NCI-H2107 treated with DMSO at 0.1 percent for 48 hours (cell line): ENCODE measurements at regions not wholly inside any gene's neighbourhood (a gene's known extent, or its start where the extent isn't known, plus 50 kb on each side); places are given as distances from the start of the nearest gene placed in this dataset.

Experiments used
- DNase-seq: peaks from one replicate; lab custom pipeline; 2025; ENCODE audit not compliant: unreplicated experiment; lab: John Stamatoyannopoulos, UW

DNA sequence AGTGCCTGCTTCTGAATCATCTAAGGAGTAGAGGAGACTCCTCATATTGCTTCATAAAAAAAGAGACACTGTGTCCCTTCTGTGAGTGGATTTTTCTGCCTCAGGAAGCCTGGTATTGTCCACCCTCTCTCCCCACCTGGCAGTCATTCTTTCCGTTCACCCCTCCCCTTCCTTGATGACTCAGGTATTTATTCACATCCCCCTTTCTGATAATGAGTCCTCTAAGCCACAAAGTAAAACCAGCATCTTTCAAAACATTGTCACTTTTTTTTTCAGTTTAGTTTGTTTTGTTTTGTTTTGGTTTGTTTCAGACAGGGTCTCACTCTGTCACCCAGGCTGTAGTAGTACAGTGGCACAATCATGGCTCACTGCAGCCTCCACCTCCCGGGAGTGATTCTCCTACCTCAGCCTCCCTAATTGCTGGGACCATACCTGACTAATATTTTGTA, 65.2 kb upstream of the UBE2E1 start:
- DNase-seq, result no peak

DNA sequence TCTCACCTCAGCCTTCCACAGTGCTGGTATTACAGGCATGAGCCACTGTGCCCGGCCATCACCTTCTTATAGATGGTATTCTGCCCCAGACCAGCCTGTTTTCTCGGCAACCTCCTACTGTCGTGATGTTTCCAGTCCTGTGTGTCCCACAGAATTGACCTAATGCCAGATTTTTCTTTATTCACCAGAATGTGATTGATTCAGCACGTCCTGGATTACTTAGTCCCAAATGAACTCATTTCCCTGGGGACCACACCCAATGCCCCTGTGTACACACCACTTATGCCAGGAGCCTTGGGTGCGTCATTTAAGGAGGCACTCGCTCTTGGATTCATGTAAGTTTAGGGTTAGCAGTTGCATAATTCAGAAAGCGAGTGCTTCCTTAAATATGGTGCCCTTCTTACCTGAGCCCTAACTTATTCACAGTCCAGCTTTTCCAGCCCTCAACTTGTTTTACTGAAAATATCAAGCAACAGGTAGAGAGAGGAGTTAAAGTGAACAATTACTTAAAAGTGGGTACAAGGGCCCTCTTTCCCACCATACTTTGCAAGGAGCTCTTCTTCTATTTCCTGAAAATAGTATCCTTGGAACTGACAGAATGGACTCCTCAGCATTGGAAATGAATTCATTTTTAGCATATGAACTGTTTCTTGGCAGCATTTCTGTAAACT, 64.6 kb upstream of the UBE2E1 start:
- peak; percentile 24 for DNase-seq

DNA sequence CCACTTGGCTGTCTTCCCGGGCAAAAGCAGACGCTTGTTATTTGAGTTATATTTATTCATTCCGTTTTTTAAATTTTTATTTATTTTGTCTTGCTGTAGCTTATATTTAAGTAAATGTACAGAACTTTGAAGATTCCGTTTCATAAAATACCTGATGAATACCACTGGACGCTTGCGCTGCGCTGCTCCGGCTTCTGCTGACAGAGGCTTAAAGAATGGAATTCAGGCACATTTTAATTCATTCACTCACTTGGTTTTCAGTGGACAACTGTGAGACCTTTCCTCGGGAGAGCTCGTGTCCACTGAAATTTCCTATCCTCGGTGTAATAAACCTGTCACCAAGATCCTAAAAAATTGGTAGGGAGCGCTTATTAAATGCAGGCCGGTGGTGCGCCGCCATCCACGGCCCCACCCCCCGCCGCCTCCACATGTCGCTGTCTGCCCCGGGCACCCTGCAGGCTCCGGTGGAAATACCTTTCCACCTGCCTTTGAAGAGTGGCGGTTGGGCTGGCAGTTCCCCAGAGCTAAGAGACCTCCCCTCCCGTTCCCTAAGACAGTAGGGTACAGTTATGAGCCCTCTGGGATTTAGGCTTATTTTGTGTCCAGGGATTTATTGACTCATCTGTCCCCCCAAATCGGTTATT, 62.5 kb upstream of the UBE2E1 start:
- DNase-seq, result peak; percentile 16

DNA sequence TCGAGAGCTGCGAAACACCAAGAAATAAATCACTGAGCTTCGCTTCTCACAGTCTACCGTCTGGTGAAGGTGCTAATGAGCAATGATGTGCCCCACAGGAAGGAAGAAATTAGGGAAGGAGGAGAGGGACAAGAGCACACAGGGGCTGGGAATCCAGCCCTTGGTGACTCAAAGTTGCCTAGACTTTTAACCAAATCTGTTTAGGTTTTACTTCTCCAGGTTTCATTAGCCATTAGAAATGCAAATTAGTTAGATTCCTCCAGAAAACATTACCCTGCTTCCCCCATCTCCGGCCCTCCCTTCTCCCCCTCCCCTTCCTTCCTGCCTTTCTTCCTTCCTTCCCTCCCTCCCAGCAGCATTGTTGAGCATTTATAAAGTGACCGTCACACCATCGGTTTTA, 59.3 kb upstream of the UBE2E1 start:
- DNase-seq, result no peak

DNA sequence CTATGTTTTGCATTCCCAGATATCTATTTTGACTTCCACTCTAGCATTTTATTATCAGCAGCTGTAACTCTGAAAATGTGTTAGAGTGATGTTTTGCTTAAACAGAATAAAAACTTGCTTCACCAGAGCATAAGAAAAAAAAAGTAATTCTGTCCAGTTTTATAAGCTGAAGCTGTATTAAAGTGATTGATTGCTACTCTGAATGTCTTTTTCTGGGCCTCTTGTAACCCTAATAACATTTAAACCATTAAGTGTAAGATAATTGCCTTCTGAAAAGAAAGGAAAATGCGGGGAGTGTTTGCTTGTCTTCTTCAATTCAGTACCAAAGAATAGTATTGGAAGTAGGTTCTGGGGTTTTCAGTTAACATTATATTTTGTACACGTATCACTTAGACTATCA, 57.9 kb upstream of the UBE2E1 start:
- DNase-seq, result no peak

DNA sequence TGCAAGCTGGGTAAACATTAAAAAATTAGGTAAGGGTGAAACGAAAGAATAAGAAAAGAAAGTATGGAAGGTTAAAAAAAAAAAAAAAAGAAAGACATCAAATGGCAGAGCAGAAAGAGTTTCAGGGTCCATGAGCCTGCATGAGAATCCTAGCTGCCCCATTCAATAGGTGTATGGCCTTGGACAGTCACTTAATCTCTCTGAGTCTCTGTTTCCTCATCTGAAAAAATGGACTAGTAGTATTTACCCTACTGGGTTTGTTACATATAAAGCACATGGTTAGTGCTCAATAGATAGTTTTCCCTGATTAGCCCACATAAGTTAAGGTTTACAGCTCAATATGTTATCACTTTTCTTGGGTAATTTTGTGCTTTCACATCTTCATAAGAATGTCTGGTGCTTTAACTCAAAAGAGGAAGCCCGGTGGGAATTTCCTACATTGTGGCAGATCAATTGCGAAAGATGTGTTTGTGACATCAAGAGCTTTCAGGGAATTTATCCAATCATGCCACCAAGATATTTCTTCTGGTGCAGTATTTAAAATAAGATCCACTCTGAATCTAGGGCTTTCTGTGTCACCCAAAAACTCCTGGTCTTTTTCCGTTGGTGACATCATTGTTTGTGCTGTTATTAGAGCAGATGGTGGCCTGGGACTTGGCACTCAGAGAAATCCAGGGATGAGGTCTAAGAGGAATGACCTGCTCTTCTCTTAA, 57.2 kb upstream of the UBE2E1 start:
- DNase-seq, result no peak

DNA sequence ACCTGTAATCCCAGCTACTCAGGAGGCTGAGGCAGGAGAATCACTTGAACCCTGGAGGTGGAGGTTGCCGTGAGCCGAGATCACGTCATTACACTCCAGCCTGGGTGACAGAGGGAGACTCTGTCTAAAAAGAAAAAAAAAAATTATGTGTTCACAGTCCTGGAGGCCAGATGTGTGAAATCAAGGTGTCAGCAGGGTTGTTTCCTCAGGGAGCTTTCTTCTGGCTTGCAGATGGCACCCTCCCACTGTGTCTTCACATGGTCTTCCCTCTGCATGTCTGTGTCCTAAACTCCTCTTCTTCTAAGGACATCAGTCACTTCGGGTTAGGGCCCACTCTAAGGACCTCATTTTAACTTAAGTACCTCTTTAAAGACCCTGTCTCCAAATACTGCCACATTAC, 56.1 kb upstream of the UBE2E1 start:
- no peak for DNase-seq

DNA sequence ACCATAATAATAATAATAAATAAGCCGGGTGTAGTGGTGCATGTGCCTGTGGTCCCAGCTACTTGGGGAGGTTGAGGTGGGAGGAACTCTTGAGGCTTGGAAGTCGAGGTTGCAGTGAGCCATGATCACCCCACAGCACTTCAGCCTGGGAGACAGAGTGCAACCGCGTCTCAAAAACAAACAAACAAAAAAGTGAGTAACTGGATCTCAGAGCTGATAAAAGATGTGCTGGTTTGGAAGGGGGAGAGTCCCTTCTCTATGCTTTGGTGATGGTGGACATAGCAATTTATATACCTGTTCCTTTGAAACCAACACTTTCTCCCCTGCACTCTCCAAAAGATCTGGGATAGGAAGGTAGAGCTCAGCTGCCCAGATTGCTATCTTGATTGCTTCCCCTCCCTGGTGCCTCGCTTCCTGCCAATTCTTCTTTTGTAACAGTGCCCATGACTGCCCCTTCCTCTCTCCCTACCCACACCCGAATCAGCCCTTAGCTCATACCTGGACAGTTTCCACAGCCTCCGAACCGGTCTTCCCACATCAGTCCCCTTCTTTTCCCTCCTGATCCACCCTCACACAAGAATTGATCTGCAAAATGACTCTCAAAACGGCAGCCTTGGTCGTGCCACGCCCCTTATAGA, 55.1 kb upstream of the UBE2E1 start:
- DNase-seq, result no peak

DNA sequence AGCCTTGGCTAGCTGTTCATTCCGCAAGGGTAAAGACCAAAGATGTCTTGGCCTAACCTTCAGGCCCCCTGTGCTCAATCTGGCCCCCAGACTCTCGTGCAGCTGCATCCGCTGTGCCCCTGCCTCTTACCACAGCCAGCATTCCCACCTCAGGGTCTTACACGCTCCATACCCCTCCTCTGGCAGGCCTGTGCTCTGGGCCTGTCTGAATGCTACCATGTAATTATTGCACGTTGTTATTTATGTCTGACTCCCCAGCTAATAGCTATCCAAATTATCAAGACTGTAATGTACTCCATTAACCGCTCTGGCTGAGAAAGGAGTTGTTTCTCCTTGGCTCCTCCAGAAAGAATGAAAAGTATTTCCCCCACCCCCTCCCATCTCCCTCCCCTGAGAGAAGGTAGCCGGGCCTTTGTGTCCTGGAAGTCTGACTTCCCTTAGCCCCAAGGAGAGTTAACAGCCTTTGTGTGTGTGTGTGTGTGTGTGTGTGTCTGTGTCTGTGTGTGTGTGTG, 54.5 kb upstream of the UBE2E1 start:
- DNase-seq, result no peak

DNA sequence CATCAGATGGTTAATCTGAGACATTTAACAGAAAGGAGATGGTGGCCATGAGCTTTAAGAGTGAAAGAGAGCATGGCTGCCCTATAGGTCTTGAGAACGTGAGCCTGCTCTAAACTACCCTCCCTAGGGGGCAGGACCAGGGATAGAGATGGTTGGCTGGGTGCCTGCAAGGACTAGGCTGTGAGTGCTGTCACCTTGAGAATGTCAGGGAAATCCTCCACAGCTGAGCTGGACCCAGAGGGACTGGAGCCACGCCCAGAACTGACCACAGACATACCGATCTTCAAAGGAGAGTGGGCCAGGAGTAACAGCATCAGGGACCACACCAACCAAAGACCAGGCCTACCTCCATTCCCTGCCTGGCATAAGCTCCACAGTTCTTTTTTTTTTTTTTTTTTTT, 53.6 kb upstream of the UBE2E1 start:
- DNase-seq, result no peak

DNA sequence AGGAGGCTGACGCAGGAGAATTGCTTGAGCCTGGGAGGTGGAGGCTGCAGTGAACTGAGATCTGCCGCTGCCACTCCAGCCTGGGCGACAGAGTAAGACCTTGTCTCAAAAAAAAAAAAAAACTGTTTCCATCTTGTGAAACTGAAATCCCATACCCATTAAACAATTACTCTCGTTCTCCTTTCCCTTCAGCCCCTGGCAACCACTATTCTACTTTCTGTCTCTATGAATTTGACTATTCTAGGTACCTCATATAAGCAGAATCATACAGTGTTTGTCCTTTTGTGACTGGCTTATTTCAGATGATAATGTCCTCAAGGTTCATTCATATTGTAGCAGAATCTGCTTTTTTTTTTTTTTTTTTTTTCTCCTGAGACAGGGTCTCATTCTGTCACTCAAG, 51.5 kb upstream of the UBE2E1 start:
- DNase-seq, result no peak
